GM10266 (cell line): ENCODE measurements at regions not wholly inside any gene's neighbourhood (a gene's known extent, or its start where the extent isn't known, plus 50 kb on each side); places are given as distances from the start of the nearest gene placed in this dataset.
"Not testable (repeated sequence)": the region's sequence is repeated elsewhere in the genome, so short reads cannot be mapped to it uniquely, and the experiment has no call there.

Experiments
- DNase-seq: peaks from one replicate; pipeline ENCODE4 v3.0.0; 2012; ENCODE audit errors: extremely low spot score
- CTCF ChIP-seq: IDR thresholded peaks from 2 replicates; pipeline ENCODE4 v1.5.1; 2012; ENCODE audit warnings: mild to moderate bottlenecking, low read depth; ENCODE audit not compliant: control insufficient read depth, insufficient read depth; ENCODE audit errors: missing control alignments

- no peak for TF ChIP-seq CTCF
- DNase-seq, result no peak
Measured at GRCh38 chr6:160871320-160871719, 120.2 kb upstream of the MAP3K4 start.

- no peak for DNase-seq
- no peak for TF ChIP-seq CTCF
Measured at GRCh38 chr6:160881148-160881808, 110.3 kb upstream of the MAP3K4 start.

GRCh38 chr6:160882006-160882405, 109.6 kb upstream of the MAP3K4 start:
- no peak for DNase-seq
- TF ChIP-seq CTCF, result no peak

- no peak for TF ChIP-seq CTCF
- DNase-seq, result no peak
Measured at GRCh38 chr6:160882791-160883279, 108.7 kb upstream of the MAP3K4 start.

GRCh38 chr6:160883560-160883959, 108.0 kb upstream of the MAP3K4 start:
- TF ChIP-seq CTCF, result no peak
- DNase-seq, result no peak

GRCh38 chr6:160883999-160884398, 107.6 kb upstream of the MAP3K4 start:
- no peak for DNase-seq
- no peak for TF ChIP-seq CTCF

- DNase-seq, result not testable (repeated sequence)
Measured at GRCh38 chr6:160889148-160889547, 102.4 kb upstream of the MAP3K4 start.

GRCh38 chr6:160891690-160892089, 99.9 kb upstream of the MAP3K4 start:
- DNase-seq, result no peak
- TF ChIP-seq CTCF, result no peak
